AG10803 (cell line): ENCODE measurements at regions not wholly inside any gene's neighbourhood (a gene's known extent, or its start where the extent isn't known, plus 50 kb on each side); places are given as distances from the start of the nearest gene placed in this dataset.

ENCODE experiments used
- DNase-seq: peaks from one replicate; pipeline ENCODE4 v3.0.0; 2010; ENCODE audit warnings: low read depth
- H3K4me3 ChIP-seq: 2 replicates; pipeline ENCODE4 v1.5.1; 2011; ENCODE audit warnings: mild to moderate bottlenecking, low read length, control low read depth
- CTCF ChIP-seq: conservative IDR thresholded peaks from 2 replicates; pipeline ENCODE4 v1.5.1; 2011; ENCODE audit warnings: mild to moderate bottlenecking, low read length, control low read depth, inconsistent platforms

- no peak overlapping the region for H3K4me3 ChIP-seq
- no peak for DNase-seq
- TF ChIP-seq CTCF = no peak
Measured at GRCh38 chr3:176946202-176946601, 251.1 kb downstream of the TBL1XR1 start.

DNA sequence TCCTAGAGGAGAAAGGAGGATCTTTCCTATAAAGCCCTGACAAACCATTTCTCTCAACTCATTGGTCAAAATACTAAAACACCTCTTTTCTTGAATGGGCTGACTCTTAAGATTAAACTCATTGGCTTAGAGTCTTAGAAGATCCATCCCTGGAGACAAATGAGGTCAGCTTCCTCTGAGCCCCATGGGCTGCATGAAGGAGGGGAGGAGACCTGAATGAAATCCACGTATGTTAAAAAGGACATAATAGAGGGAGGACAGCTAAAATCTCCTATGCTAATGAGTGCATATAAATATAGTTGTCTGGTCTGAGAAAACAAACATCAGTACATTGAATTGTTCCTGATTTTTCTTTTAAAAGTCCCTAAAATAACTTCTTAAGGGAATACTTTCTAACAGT lies 255.0 kb downstream of the TBL1XR1 start:
- no peak overlapping the region for H3K4me3 ChIP-seq
- TF ChIP-seq CTCF = no peak
- DNase-seq = no peak

DNA sequence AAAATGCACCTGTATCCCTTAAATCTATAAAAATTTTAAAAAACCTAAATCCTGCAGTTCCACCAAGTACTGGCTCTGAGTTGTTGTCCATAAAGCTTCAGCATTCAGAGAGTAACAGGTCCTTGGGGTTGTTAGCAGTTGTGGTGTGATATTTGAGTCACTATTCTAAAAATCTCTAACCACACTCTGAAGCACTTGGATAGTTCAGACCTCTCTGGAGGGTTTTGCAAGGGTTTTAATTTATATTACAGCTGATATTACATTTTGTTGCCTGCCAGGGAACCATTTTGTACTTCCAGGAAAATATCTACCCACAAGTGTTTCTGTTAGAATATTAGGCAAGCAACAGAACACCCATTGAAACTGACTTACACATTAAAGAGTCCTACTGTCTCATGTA lies 255.6 kb downstream of the TBL1XR1 start:
- no peak for TF ChIP-seq CTCF
- H3K4me3 ChIP-seq = no peak overlapping the region
- peak; percentile 58 for DNase-seq

GRCh38 chr3:176939022-176939817 lies 258.1 kb downstream of the TBL1XR1 start:
- H3K4me3 ChIP-seq = no peak overlapping the region
- TF ChIP-seq CTCF = peak; percentile 81
- DNase-seq = peak; percentile 84

GRCh38 chr3:176937994-176938393 lies 259.3 kb downstream of the TBL1XR1 start:
- no peak for TF ChIP-seq CTCF
- no peak overlapping the region for H3K4me3 ChIP-seq
- no peak for DNase-seq

GRCh38 chr3:176937541-176937940 lies 259.7 kb downstream of the TBL1XR1 start:
- TF ChIP-seq CTCF = no peak
- peak; percentile 30 for DNase-seq
- no peak overlapping the region for H3K4me3 ChIP-seq

GRCh38 chr3:176935194-176935888 lies 261.9 kb downstream of the TBL1XR1 start:
- DNase-seq = no peak
- no peak for TF ChIP-seq CTCF
- H3K4me3 ChIP-seq = no peak overlapping the region
